GM10248 (cell line): ENCODE measurements at regions not wholly inside any gene's neighbourhood (a gene's known extent, or its start where the extent isn't known, plus 50 kb on each side); places are given as distances from the start of the nearest gene placed in this dataset.

Source experiments
- CTCF ChIA-PET: fragments of 300-600 bp; sonication (Branson Sonifier 250); formaldehyde crosslinking; extraction: SDS; loops from one replicate; lab custom pipeline; 2021; ENCODE audit warnings: antibody characterized with exemption; lab: Yijun Ruan, JAX
- POLR2A ChIA-PET: fragments of 350-650 bp; sonication (Branson Sonifier 250); formaldehyde crosslinking; extraction: SDS; loops from one replicate; lab custom pipeline; 2020; ENCODE audit warnings: antibody characterized with exemption; lab: Yijun Ruan, JAX
- DNase-seq: peaks from one replicate; pipeline ENCODE4 v3.0.0; 2012; ENCODE audit errors: extremely low spot score
- CTCF ChIP-seq: IDR thresholded peaks from 2 replicates; pipeline ENCODE4 v1.5.1; 2012; ENCODE audit warnings: mild to moderate bottlenecking, low read depth; ENCODE audit errors: extremely low read depth, missing control alignments, control extremely low read depth

- no peak for TF ChIP-seq CTCF
- POLR2A ChIA-PET, result no interaction called here
- DNase-seq, result no peak
- CTCF ChIA-PET, result no interaction called here
Observed at GRCh38 chr1:38198621-38199020, 152.0 kb upstream of the POU3F1 start.

- ChIA-PET CTCF (no interaction called here), POLR2A (no interaction called here)
- TF ChIP-seq CTCF, result no peak
- no peak for DNase-seq
Observed at GRCh38 chr1:38198099-38198498, 151.5 kb upstream of the POU3F1 start.

GRCh38 chr1:38197312-38198061, 150.9 kb upstream of the POU3F1 start:
- DNase-seq, result no peak
- ChIA-PET POLR2A (no interaction called here), CTCF (no interaction called here)
- no peak for TF ChIP-seq CTCF

- POLR2A ChIA-PET, result no interaction called here
- CTCF ChIA-PET, result no interaction called here
- no peak for TF ChIP-seq CTCF
- DNase-seq, result no peak
Observed at GRCh38 chr1:38194472-38194871, 147.9 kb upstream of the POU3F1 start.

- no peak for TF ChIP-seq CTCF
Observed at GRCh38 chr1:38193040-38193439, 146.4 kb upstream of the POU3F1 start.

GRCh38 chr1:38191461-38191860, 144.9 kb upstream of the POU3F1 start:
- DNase-seq, result no peak
- CTCF ChIA-PET, result interaction anchor here (1.3 kb wide), 2 partner anchors 18 to 50 kb away, joined by 3 to 5 read pairs; no protein-coding TSS in a partner anchor
- POLR2A ChIA-PET, result no interaction called here
- no peak for TF ChIP-seq CTCF

More at GRCh38 chr1:38193040-38193439, 146.4 kb upstream of the POU3F1 start:
- ChIA-PET CTCF (interaction anchor here (1.0 kb wide), 1 partner anchor 87 kb away, joined by 3 read pairs; no protein-coding TSS in a partner anchor), POLR2A (no interaction called here)
- DNase-seq, result no peak
